ENCODE measurements at regions not wholly inside any gene's neighbourhood (a gene's known extent, or its start where the extent isn't known, plus 50 kb on each side); places are given as distances from the start of the nearest gene placed in this dataset.

DNA sequence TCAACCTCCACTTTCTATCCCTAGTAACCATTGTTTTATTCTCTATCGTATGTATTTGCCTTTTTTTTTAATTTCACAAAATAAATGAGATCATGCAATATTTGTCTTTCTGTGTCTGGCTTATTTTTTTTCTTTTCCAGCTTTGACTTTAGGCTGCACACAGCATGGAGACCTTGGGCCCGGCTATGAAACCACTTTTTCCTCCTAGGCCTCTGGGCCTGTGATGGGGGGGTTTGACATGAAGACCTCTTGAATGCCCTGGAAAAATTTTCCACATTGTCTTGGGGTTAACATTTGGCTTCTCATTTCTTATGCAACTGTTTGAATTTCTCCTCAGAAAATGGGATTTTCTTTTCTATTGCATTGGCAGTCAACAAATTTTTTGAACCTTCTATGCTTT lies 100.2 kb upstream of the BTG3 start:
- no peak for TF ChIP-seq RAD21 (IDR thresholded peaks at IDR 0.05)
- no peak for TF ChIP-seq FOXA2 (IDR thresholded peaks at IDR 0.05)
- no peak for TF ChIP-seq HNF4G (IDR thresholded peaks at IDR 0.05)
- no peak for TF ChIP-seq YY1 (IDR thresholded peaks at IDR 0.05)
- no peak for TF ChIP-seq FOXA1 (IDR thresholded peaks at IDR 0.05)
- no peak for TF ChIP-seq NR2F2 (IDR thresholded peaks at IDR 0.05)
- TF ChIP-seq JUND (IDR thresholded peaks at IDR 0.05), result no peak
- TF ChIP-seq, protein P1, sequence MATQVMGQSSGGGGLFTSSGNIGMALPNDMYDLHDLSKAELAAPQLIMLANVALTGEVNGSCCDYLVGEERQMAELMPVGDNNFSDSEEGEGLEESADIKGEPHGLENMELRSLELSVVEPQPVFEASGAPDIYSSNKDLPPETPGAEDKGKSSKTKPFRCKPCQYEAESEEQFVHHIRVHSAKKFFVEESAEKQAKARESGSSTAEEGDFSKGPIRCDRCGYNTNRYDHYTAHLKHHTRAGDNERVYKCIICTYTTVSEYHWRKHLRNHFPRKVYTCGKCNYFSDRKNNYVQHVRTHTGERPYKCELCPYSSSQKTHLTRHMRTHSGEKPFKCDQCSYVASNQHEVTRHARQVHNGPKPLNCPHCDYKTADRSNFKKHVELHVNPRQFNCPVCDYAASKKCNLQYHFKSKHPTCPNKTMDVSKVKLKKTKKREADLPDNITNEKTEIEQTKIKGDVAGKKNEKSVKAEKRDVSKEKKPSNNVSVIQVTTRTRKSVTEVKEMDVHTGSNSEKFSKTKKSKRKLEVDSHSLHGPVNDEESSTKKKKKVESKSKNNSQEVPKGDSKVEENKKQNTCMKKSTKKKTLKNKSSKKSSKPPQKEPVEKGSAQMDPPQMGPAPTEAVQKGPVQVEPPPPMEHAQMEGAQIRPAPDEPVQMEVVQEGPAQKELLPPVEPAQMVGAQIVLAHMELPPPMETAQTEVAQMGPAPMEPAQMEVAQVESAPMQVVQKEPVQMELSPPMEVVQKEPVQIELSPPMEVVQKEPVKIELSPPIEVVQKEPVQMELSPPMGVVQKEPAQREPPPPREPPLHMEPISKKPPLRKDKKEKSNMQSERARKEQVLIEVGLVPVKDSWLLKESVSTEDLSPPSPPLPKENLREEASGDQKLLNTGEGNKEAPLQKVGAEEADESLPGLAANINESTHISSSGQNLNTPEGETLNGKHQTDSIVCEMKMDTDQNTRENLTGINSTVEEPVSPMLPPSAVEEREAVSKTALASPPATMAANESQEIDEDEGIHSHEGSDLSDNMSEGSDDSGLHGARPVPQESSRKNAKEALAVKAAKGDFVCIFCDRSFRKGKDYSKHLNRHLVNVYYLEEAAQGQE (IDR thresholded peaks at IDR 0.05), result no peak
- TF ChIP-seq, protein P2, sequence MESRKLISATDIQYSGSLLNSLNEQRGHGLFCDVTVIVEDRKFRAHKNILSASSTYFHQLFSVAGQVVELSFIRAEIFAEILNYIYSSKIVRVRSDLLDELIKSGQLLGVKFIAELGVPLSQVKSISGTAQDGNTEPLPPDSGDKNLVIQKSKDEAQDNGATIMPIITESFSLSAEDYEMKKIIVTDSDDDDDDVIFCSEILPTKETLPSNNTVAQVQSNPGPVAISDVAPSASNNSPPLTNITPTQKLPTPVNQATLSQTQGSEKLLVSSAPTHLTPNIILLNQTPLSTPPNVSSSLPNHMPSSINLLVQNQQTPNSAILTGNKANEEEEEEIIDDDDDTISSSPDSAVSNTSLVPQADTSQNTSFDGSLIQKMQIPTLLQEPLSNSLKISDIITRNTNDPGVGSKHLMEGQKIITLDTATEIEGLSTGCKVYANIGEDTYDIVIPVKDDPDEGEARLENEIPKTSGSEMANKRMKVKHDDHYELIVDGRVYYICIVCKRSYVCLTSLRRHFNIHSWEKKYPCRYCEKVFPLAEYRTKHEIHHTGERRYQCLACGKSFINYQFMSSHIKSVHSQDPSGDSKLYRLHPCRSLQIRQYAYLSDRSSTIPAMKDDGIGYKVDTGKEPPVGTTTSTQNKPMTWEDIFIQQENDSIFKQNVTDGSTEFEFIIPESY (IDR thresholded peaks at IDR 0.05), result no peak
- TF ChIP-seq TAF1 (conservative IDR thresholded peaks at IDR 0.05), result no peak
- TF ChIP-seq, protein P3, sequence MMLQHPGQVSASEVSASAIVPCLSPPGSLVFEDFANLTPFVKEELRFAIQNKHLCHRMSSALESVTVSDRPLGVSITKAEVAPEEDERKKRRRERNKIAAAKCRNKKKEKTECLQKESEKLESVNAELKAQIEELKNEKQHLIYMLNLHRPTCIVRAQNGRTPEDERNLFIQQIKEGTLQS (IDR thresholded peaks at IDR 0.05), result no peak
- no peak for TF ChIP-seq EGR1 (IDR thresholded peaks at IDR 0.05; ENCODE audit: low read depth in 2 of 2)
- no peak for TF ChIP-seq GABPA (IDR thresholded peaks at IDR 0.05 in 1 of 2, conservative IDR thresholded peaks at IDR 0.05 in 1 of 2)
- TF ChIP-seq, protein P4, sequence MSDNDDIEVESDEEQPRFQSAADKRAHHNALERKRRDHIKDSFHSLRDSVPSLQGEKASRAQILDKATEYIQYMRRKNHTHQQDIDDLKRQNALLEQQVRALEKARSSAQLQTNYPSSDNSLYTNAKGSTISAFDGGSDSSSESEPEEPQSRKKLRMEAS (IDR thresholded peaks at IDR 0.05), result no peak
- no peak for TF ChIP-seq SP1 (IDR thresholded peaks at IDR 0.05)
- no peak for TF ChIP-seq HNF4A (conservative IDR thresholded peaks at IDR 0.05)
- TF ChIP-seq, protein P5, sequence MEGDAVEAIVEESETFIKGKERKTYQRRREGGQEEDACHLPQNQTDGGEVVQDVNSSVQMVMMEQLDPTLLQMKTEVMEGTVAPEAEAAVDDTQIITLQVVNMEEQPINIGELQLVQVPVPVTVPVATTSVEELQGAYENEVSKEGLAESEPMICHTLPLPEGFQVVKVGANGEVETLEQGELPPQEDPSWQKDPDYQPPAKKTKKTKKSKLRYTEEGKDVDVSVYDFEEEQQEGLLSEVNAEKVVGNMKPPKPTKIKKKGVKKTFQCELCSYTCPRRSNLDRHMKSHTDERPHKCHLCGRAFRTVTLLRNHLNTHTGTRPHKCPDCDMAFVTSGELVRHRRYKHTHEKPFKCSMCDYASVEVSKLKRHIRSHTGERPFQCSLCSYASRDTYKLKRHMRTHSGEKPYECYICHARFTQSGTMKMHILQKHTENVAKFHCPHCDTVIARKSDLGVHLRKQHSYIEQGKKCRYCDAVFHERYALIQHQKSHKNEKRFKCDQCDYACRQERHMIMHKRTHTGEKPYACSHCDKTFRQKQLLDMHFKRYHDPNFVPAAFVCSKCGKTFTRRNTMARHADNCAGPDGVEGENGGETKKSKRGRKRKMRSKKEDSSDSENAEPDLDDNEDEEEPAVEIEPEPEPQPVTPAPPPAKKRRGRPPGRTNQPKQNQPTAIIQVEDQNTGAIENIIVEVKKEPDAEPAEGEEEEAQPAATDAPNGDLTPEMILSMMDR (IDR thresholded peaks at IDR 0.05; ENCODE audit: low read depth, low read length, missing input control), result no peak
- TF ChIP-seq RXRA (IDR thresholded peaks at IDR 0.05), result no peak
- no peak for DNase-seq (ENCODE audit: low spot score)
- H3K9ac ChIP-seq (ENCODE audit: low read depth in 1 of 2, low read length in 2 of 2), result no peak overlapping the region
- H3K4me3 ChIP-seq (ENCODE audit: low read depth in 1 of 3, low read length in 3 of 3), result no peak overlapping the region
- 80% methylated on average over 2 of the region's 2 CpGs for WGBS
- no peak overlapping the region for H3K27ac ChIP-seq (ENCODE audit: low read depth in 1 of 2, low read length in 2 of 2)
- H3K36me3 ChIP-seq (ENCODE audit: control insufficient read depth in 4 of 4, insufficient read depth in 3 of 4, low read depth in 1 of 4, low read length in 3 of 4), result no peaks in the 10 kb centered on the region
- H3K9me3 ChIP-seq (ENCODE audit: control insufficient read depth in 4 of 4, low read length in 3 of 4), result no peaks in the 10 kb centered on the region
- H3K4me1 ChIP-seq (ENCODE audit: control insufficient read depth in 4 of 4, insufficient read depth in 4 of 4, low read length in 3 of 4), result peaks cover 0 to 2% (median 0%) of the 10 kb centered on the region in 4 donors
- no peaks in the 10 kb centered on the region for H3K27me3 ChIP-seq (ENCODE audit: control insufficient read depth in 4 of 4, insufficient read depth in 4 of 4, low read length in 3 of 4)

Data from liver (tissue), 8 donors.